ENCODE measurements at regions not wholly inside any gene's neighbourhood (a gene's known extent, or its start where the extent isn't known, plus 50 kb on each side); places are given as distances from the start of the nearest gene placed in this dataset.

DNA sequence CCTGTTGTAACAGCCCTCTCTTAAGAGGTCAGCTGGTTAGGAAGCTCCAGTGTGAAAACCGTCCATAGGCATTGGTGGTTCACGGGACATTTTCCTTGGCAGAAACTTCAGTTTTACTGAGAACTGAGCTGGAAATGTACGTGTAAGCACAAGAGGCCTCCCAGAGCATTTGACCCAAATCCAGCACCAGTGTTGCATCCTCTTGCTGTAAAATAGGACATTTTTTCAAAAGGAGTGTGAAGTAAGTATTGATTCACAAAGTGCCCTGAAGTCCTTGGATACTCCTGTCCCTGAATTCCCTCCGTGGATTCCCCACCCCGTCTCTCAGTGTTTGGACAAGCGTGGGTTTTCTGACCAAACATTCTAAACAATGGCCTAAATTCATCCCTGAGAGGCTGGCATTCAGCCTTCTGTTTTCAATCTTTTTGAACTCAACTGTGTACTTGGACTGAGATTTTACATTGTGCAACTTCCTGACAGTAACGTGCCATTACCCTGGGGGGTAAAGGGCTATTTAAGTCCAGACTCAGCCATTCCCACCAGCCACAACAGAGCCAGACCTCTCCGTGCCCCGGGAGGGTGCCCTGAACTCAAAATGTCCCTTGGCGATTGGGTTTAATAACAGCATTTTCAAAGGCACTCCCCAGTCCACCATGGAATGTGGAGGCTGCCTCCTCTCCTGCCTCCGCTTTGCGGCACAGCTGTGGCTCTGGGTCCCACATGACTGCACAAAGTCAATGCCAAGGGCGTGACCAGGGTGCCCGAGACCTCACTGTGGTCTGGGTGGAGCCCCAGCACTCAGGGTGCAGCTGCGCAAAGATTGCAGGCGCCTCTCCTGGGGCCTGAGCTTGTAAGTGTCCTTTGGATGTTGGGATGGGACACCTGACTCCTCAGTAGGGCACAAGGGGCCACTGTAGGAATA is 92.7 kb upstream of the AFDN start (continued):
- TF ChIP-seq ZNF570 (CRISPR knock-in tag; IDR thresholded peaks at IDR 0.05; ENCODE audit: borderline replicate concordance): 0 out of 2 replicates have a peak, but pooled peaks have one; percentile 39
- TF ChIP-seq, protein P1, sequence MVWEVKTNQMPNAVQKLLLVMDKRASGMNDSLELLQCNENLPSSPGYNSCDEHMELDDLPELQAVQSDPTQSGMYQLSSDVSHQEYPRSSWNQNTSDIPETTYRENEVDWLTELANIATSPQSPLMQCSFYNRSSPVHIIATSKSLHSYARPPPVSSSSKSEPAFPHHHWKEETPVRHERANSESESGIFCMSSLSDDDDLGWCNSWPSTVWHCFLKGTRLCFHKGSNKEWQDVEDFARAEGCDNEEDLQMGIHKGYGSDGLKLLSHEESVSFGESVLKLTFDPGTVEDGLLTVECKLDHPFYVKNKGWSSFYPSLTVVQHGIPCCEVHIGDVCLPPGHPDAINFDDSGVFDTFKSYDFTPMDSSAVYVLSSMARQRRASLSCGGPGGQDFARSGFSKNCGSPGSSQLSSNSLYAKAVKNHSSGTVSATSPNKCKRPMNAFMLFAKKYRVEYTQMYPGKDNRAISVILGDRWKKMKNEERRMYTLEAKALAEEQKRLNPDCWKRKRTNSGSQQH (CRISPR knock-in tag; IDR thresholded peaks at IDR 0.05; ENCODE audit: low read depth): peak; percentile 91
- TF ChIP-seq ZNF292 (CRISPR knock-in tag; IDR thresholded peaks at IDR 0.05; ENCODE audit: borderline replicate concordance, low read depth): peak; percentile 90; the same call in 1 of the 2 replicates
- peak; percentile 82 for TF ChIP-seq ZNF772 (CRISPR knock-in tag; IDR thresholded peaks at IDR 0.05)
- TF ChIP-seq, protein P2, sequence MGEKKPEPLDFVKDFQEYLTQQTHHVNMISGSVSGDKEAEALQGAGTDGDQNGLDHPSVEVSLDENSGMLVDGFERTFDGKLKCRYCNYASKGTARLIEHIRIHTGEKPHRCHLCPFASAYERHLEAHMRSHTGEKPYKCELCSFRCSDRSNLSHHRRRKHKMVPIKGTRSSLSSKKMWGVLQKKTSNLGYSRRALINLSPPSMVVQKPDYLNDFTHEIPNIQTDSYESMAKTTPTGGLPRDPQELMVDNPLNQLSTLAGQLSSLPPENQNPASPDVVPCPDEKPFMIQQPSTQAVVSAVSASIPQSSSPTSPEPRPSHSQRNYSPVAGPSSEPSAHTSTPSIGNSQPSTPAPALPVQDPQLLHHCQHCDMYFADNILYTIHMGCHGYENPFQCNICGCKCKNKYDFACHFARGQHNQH (CRISPR knock-in tag; IDR thresholded peaks at IDR 0.05): peak; percentile 99
- TF ChIP-seq, protein P3, sequence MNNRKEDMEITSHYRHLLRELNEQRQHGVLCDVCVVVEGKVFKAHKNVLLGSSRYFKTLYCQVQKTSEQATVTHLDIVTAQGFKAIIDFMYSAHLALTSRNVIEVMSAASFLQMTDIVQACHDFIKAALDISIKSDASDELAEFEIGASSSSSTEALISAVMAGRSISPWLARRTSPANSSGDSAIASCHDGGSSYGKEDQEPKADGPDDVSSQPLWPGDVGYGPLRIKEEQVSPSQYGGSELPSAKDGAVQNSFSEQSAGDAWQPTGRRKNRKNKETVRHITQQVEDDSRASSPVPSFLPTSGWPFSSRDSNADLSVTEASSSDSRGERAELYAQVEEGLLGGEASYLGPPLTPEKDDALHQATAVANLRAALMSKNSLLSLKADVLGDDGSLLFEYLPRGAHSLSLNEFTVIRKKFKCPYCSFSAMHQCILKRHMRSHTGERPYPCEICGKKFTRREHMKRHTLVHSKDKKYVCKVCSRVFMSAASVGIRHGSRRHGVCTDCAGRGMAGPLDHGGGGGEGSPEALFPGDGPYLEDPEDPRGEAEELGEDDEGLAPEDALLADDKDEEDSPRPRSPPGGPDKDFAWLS (CRISPR knock-in tag; IDR thresholded peaks at IDR 0.05; ENCODE audit: borderline replicate concordance): no peak
- no peak for TF ChIP-seq ZNF496 (CRISPR knock-in tag; IDR thresholded peaks at IDR 0.05; ENCODE audit: insufficient replicate concordance)
- peak; percentile 95 for TF ChIP-seq SP5 (CRISPR knock-in tag; IDR thresholded peaks at IDR 0.05; ENCODE audit: borderline replicate concordance, low read depth)
- TF ChIP-seq ADNP (CRISPR knock-in tag; IDR thresholded peaks at IDR 0.05): 0 out of 2 replicates have a peak, but pooled peaks have one; percentile 53
- TF ChIP-seq SIX4 (CRISPR knock-in tag; IDR thresholded peaks at IDR 0.05): peak; percentile 83
- TF ChIP-seq ZNF3 (CRISPR knock-in tag; IDR thresholded peaks at IDR 0.05): no peak; the same call in 1 of the 2 replicates
- TF ChIP-seq, protein P4, sequence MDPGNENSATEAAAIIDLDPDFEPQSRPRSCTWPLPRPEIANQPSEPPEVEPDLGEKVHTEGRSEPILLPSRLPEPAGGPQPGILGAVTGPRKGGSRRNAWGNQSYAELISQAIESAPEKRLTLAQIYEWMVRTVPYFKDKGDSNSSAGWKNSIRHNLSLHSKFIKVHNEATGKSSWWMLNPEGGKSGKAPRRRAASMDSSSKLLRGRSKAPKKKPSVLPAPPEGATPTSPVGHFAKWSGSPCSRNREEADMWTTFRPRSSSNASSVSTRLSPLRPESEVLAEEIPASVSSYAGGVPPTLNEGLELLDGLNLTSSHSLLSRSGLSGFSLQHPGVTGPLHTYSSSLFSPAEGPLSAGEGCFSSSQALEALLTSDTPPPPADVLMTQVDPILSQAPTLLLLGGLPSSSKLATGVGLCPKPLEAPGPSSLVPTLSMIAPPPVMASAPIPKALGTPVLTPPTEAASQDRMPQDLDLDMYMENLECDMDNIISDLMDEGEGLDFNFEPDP (CRISPR knock-in tag; conservative IDR thresholded peaks at IDR 0.05): no peak
- TF ChIP-seq CAMTA2 (CRISPR knock-in tag; IDR thresholded peaks at IDR 0.05; ENCODE audit: borderline replicate concordance): 0 out of 2 replicates have a peak, but pooled peaks have one; percentile 23
- peak; percentile 98 for TF ChIP-seq ERF (CRISPR knock-in tag; IDR thresholded peaks at IDR 0.05)
- no peak for TF ChIP-seq CENPX (CRISPR knock-in tag; IDR thresholded peaks at IDR 0.05)
- TF ChIP-seq ONECUT2 (CRISPR knock-in tag; IDR thresholded peaks at IDR 0.05): peak; percentile 93
- TF ChIP-seq PITX1 (CRISPR knock-in tag; IDR thresholded peaks at IDR 0.05): peak; percentile 96
- peak; percentile 33; the same call in 1 of the 2 replicates for TF ChIP-seq RFX3 (CRISPR knock-in tag; IDR thresholded peaks at IDR 0.05)
- TF ChIP-seq FOXO1 (CRISPR knock-in tag; IDR thresholded peaks at IDR 0.05): peak; percentile 100
- TF ChIP-seq, protein P5, sequence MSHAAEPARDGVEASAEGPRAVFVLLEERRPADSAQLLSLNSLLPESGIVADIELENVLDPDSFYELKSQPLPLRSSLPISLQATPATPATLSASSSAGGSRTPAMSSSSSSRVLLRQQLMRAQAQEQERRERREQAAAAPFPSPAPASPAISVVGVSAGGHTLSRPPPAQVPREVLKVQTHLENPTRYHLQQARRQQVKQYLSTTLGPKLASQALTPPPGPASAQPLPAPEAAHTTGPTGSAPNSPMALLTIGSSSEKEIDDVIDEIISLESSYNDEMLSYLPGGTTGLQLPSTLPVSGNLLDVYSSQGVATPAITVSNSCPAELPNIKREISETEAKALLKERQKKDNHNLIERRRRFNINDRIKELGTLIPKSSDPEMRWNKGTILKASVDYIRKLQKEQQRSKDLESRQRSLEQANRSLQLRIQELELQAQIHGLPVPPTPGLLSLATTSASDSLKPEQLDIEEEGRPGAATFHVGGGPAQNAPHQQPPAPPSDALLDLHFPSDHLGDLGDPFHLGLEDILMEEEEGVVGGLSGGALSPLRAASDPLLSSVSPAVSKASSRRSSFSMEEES (CRISPR knock-in tag; IDR thresholded peaks at IDR 0.05): peak; percentile 95
- peak; percentile 78; the same call in 1 of the 2 replicates for TF ChIP-seq ZNF709 (CRISPR knock-in tag; IDR thresholded peaks at IDR 0.05)
- TF ChIP-seq ZNF329 (CRISPR knock-in tag; IDR thresholded peaks at IDR 0.05; ENCODE audit: low read depth): 0 out of 2 replicates have a peak, but pooled peaks have one; percentile 57
- TF ChIP-seq ZNF615 (CRISPR knock-in tag; IDR thresholded peaks at IDR 0.05; ENCODE audit: borderline replicate concordance): no peak
